Right cardiac atrium (tissue), 5 donors: ENCODE measurements at regions not wholly inside any gene's neighbourhood (a gene's known extent, or its start where the extent isn't known, plus 50 kb on each side); places are given as distances from the start of the nearest gene placed in this dataset.

ENCODE experiments used
- ATAC-seq, 2 donors: fragments of 200-7000 bp; cut with Tn5 transposase; one replicate each; pipeline versions ENCODE4 v1.8.0 to v1.9.1; 2020; ENCODE audit warnings: moderate library complexity in 2 of 2, mild to moderate bottlenecking in 1 of 2
- DNase-seq, 3 donors: peaks; one replicate each; pipeline ENCODE4 v3.0.0-alpha.2; 2020
- H3K27ac ChIP-seq: one replicate; pipeline ENCODE4 v1.5.1; 2013; ENCODE audit warnings: mild to moderate bottlenecking, low read length, control low read depth, moderate library complexity
- H3K27me3 ChIP-seq: one replicate; pipeline ENCODE4 v1.6.1; 2013; ENCODE audit not compliant: control insufficient read depth, insufficient read depth
- H3K4me1 ChIP-seq: one replicate; pipeline ENCODE4 v1.6.1; 2013; ENCODE audit warnings: low read length; ENCODE audit not compliant: control insufficient read depth, insufficient read depth
- H3K4me3 ChIP-seq: one replicate; pipeline ENCODE4 v1.5.1; 2013; ENCODE audit warnings: low read length, control low read depth
- H3K9me3 ChIP-seq: one replicate; pipeline ENCODE4 v1.6.1; 2013; ENCODE audit warnings: low read length; ENCODE audit not compliant: control insufficient read depth
- WGBS: extraction: QIAGEN DNeasy Blood & Tissue Kit; methylation state at CpG from one replicate; pipeline ENCODE4 v1.1.7; 2013; 5-methylcytosine and 5-hydroxymethylcytosine counted together
- intact Hi-C, 4 donors: fragments of 100-400 bp; cut with DNase I; formaldehyde crosslinking; loops; one replicate each; pipeline versions ENCODE4 v1.11.0 to v1.14.0; 2022 to 2023
- donor health status: healthy with polysubstance abuse.
- donor health status: DM: no; HTN: yes; CAD: no.
- donor health status: DM: no; HTN: no; CAD: no.
- donor health status: DM: no; HTN: yes; CAD: no; lungs with severe emphysema.
- donor health status: DM: yes; HTN: yes; CAD: no.

GRCh38 chr3:64406271-64406670 lies 181.0 kb upstream of the PRICKLE2 start:
- H3K4me3 ChIP-seq: no peak overlapping the region
- intact Hi-C loops: no loop called here
- ATAC-seq (no peak), DNase-seq (no peak)
- H3K9me3 ChIP-seq: no peaks in the 10 kb centered on the region
- H3K4me1 ChIP-seq: no peaks in the 10 kb centered on the region
- H3K27ac ChIP-seq: no peak overlapping the region
- no peaks in the 10 kb centered on the region for H3K27me3 ChIP-seq
- WGBS: 72% methylated on average over 3 of the region's 3 CpGs

- intact Hi-C loops: no loop called here
These were observed 180.1 kb upstream of the PRICKLE2 start for GRCh38 chr3:64405211-64405835.

GRCh38 chr3:64400706-64401105 lies 175.4 kb upstream of the PRICKLE2 start:
- Histone ChIP-seq H3K9me3 (no peaks in the 10 kb centered on the region), H3K27ac (no peak overlapping the region), H3K4me3 (no peak overlapping the region), H3K27me3 (no peaks in the 10 kb centered on the region), H3K4me1 (no peaks in the 10 kb centered on the region)
- no peak for DNase-seq
- intact Hi-C loops: loop anchor here in 1 of 4 donors (5.0 kb wide), 1 partner anchor 363 kb away; no protein-coding TSS in a partner anchor
- no peak for ATAC-seq
- 87% methylated on average over 3 of the region's 3 CpGs for WGBS

More at GRCh38 chr3:64405211-64405835, 180.1 kb upstream of the PRICKLE2 start:
- DNase-seq (no peak), ATAC-seq (no peak)
- 79% methylated on average over 1 of the region's 1 CpG for WGBS
- no peaks in the 10 kb centered on the region for H3K27me3 ChIP-seq
- no peak overlapping the region for H3K4me3 ChIP-seq
- H3K9me3 ChIP-seq: no peaks in the 10 kb centered on the region
- no peaks in the 10 kb centered on the region for H3K4me1 ChIP-seq
- no peak overlapping the region for H3K27ac ChIP-seq

GRCh38 chr3:64399205-64399800 lies 174.0 kb upstream of the PRICKLE2 start:
- H3K27me3 ChIP-seq: no peaks in the 10 kb centered on the region
- H3K4me3 ChIP-seq: no peak overlapping the region
- DNase-seq (no peak), ATAC-seq (peak; percentile 61 to 75)
- H3K4me1 ChIP-seq: no peaks in the 10 kb centered on the region
- no peaks in the 10 kb centered on the region for H3K9me3 ChIP-seq
- no peak overlapping the region for H3K27ac ChIP-seq
- intact Hi-C loops: loop anchor here in 3 of 4 donors (2.0 to 5.0 kb wide), 2 partner anchors 367 to 369 kb away; no protein-coding TSS in a partner anchor

- Histone ChIP-seq H3K4me3 (no peak overlapping the region), H3K27ac (no peak overlapping the region), H3K27me3 (no peaks in the 10 kb centered on the region), H3K9me3 (no peaks in the 10 kb centered on the region), H3K4me1 (no peaks in the 10 kb centered on the region)
- WGBS: 70% methylated on average over 4 of the region's 4 CpGs
- intact Hi-C loops: loop anchor here in 3 of 4 donors (2.0 to 5.0 kb wide), 2 partner anchors 366 to 368 kb away; no protein-coding TSS in a partner anchor
- no peak for ATAC-seq
- DNase-seq: no peak
These were observed 173.2 kb upstream of the PRICKLE2 start for GRCh38 chr3:64398476-64398875.

- Histone ChIP-seq H3K4me1 (no peaks in the 10 kb centered on the region), H3K4me3 (no peak overlapping the region), H3K27ac (no peak overlapping the region), H3K9me3 (no peaks in the 10 kb centered on the region), H3K27me3 (no peaks in the 10 kb centered on the region)
- DNase-seq (no peak), ATAC-seq (no peak)
- intact Hi-C loops: loop anchor here in 3 of 4 donors (2.0 to 5.0 kb wide), 2 partner anchors 366 to 367 kb away; no protein-coding TSS in a partner anchor
- WGBS: 82% methylated on average over 5 of the region's 5 CpGs
These were observed 172.7 kb upstream of the PRICKLE2 start for GRCh38 chr3:64398006-64398405.

- H3K27me3 ChIP-seq: no peaks in the 10 kb centered on the region
- no peaks in the 10 kb centered on the region for H3K9me3 ChIP-seq
- H3K4me3 ChIP-seq: no peak overlapping the region
- ATAC-seq (no peak), DNase-seq (no peak)
- intact Hi-C loops: loop anchor here in 1 of 4 donors (5.0 kb wide), 1 partner anchor 365 kb away; no protein-coding TSS in a partner anchor
- no peaks in the 10 kb centered on the region for H3K4me1 ChIP-seq
- H3K27ac ChIP-seq: no peak overlapping the region
- WGBS: 97% methylated on average over 2 of the region's 2 CpGs
These were observed 172.3 kb upstream of the PRICKLE2 start for GRCh38 chr3:64397573-64397972.

- Histone ChIP-seq H3K4me1 (no peaks in the 10 kb centered on the region), H3K4me3 (no peak overlapping the region), H3K9me3 (no peaks in the 10 kb centered on the region), H3K27me3 (no peaks in the 10 kb centered on the region), H3K27ac (no peak overlapping the region)
- no peak for DNase-seq
- intact Hi-C loops: loop anchor here in 1 of 4 donors (5.0 kb wide), 1 partner anchor 363 kb away; no protein-coding TSS in a partner anchor
- no peak for ATAC-seq
- WGBS: 92% methylated on average over 2 of the region's 2 CpGs
These were observed 170.2 kb upstream of the PRICKLE2 start for GRCh38 chr3:64395490-64395889.

GRCh38 chr3:64393193-64393592 lies 167.9 kb upstream of the PRICKLE2 start:
- Histone ChIP-seq H3K4me3 (no peak overlapping the region), H3K27me3 (no peaks in the 10 kb centered on the region), H3K27ac (no peak overlapping the region), H3K4me1 (no peaks in the 10 kb centered on the region), H3K9me3 (no peaks in the 10 kb centered on the region)
- ATAC-seq (no peak), DNase-seq (no peak)
- intact Hi-C loops: no loop called here
- WGBS: 93% methylated on average over 5 of the region's 5 CpGs

GRCh38 chr3:64392001-64392400 lies 166.7 kb upstream of the PRICKLE2 start:
- Histone ChIP-seq H3K4me1 (no peaks in the 10 kb centered on the region), H3K4me3 (no peak overlapping the region), H3K27me3 (no peaks in the 10 kb centered on the region), H3K27ac (no peak overlapping the region), H3K9me3 (no peaks in the 10 kb centered on the region)
- 86% methylated on average over 6 of the region's 6 CpGs for WGBS
- intact Hi-C loops: no loop called here
- DNase-seq (no peak), ATAC-seq (no peak)

GRCh38 chr3:64390893-64391292 lies 165.6 kb upstream of the PRICKLE2 start:
- ATAC-seq (no peak), DNase-seq (no peak)
- Histone ChIP-seq H3K27ac (no peak overlapping the region), H3K4me1 (no peaks in the 10 kb centered on the region), H3K27me3 (no peaks in the 10 kb centered on the region), H3K9me3 (no peaks in the 10 kb centered on the region), H3K4me3 (no peak overlapping the region)
- intact Hi-C loops: no loop called here
